ENCODE measurements at regions not wholly inside any gene's neighbourhood (a gene's known extent, or its start where the extent isn't known, plus 50 kb on each side); places are given as distances from the start of the nearest gene placed in this dataset.

- H3K9ac ChIP-seq (ENCODE audit: low read depth, low read length): no peak overlapping the region
- H3K36me3 ChIP-seq (ENCODE audit: insufficient read depth, low read length): no peaks in the 10 kb centered on the region
- H3K4me2 ChIP-seq (ENCODE audit: low read length): no peak overlapping the region
- no peak overlapping the region for H3K4me3 ChIP-seq (ENCODE audit: low read length)
- no peaks in the 10 kb centered on the region for H3K27me3 ChIP-seq (ENCODE audit: control insufficient read depth, insufficient read depth, low read length)
- no peaks in the 10 kb centered on the region for H3K9me3 ChIP-seq (replicated peaks; ENCODE audit: low read length)
- no peaks in the 10 kb centered on the region for H3K4me1 ChIP-seq (ENCODE audit: control insufficient read depth, insufficient read depth, low read length)
Observed at GRCh38 chr2:172204762-172205161, 102.1 kb upstream of the DLX2 start.

GRCh38 chr2:172205292-172205691, 102.6 kb upstream of the DLX2 start:
- H3K9me3 ChIP-seq (replicated peaks; ENCODE audit: low read length): no peaks in the 10 kb centered on the region
- H3K4me2 ChIP-seq (ENCODE audit: low read length): no peak overlapping the region
- H3K4me1 ChIP-seq (ENCODE audit: control insufficient read depth, insufficient read depth, low read length): no peaks in the 10 kb centered on the region
- no peaks in the 10 kb centered on the region for H3K27me3 ChIP-seq (ENCODE audit: control insufficient read depth, insufficient read depth, low read length)
- no peaks in the 10 kb centered on the region for H3K36me3 ChIP-seq (ENCODE audit: insufficient read depth, low read length)
- no peak overlapping the region for H3K9ac ChIP-seq (ENCODE audit: low read depth, low read length)
- H3K4me3 ChIP-seq (ENCODE audit: low read length): no peak overlapping the region

- no peak overlapping the region for H3K4me3 ChIP-seq (ENCODE audit: low read length)
- no peaks in the 10 kb centered on the region for H3K27me3 ChIP-seq (ENCODE audit: control insufficient read depth, insufficient read depth, low read length)
- H3K36me3 ChIP-seq (ENCODE audit: insufficient read depth, low read length): no peaks in the 10 kb centered on the region
- H3K9me3 ChIP-seq (replicated peaks; ENCODE audit: low read length): no peaks in the 10 kb centered on the region
- no peak overlapping the region for H3K4me2 ChIP-seq (ENCODE audit: low read length)
- H3K9ac ChIP-seq (ENCODE audit: low read depth, low read length): no peak overlapping the region
- no peaks in the 10 kb centered on the region for H3K4me1 ChIP-seq (ENCODE audit: control insufficient read depth, insufficient read depth, low read length)
Observed at GRCh38 chr2:172207911-172208310, 105.2 kb upstream of the DLX2 start.

- no peak overlapping the region for H3K4me3 ChIP-seq (ENCODE audit: low read length)
- no peaks in the 10 kb centered on the region for H3K9me3 ChIP-seq (replicated peaks; ENCODE audit: low read length)
- no peaks in the 10 kb centered on the region for H3K4me1 ChIP-seq (ENCODE audit: control insufficient read depth, insufficient read depth, low read length)
- no peak overlapping the region for H3K9ac ChIP-seq (ENCODE audit: low read depth, low read length)
- no peak overlapping the region for H3K4me2 ChIP-seq (ENCODE audit: low read length)
- no peaks in the 10 kb centered on the region for H3K27me3 ChIP-seq (ENCODE audit: control insufficient read depth, insufficient read depth, low read length)
- no peaks in the 10 kb centered on the region for H3K36me3 ChIP-seq (ENCODE audit: insufficient read depth, low read length)
Observed at GRCh38 chr2:172208791-172209325, 106.2 kb upstream of the DLX2 start.

GRCh38 chr2:172210599-172210998, 107.9 kb upstream of the DLX2 start:
- Histone ChIP-seq H3K36me3 (ENCODE audit: insufficient read depth, low read length) (no peaks in the 10 kb centered on the region), H3K4me3 (ENCODE audit: low read length) (no peak overlapping the region), H3K9me3 (replicated peaks; ENCODE audit: low read length) (no peaks in the 10 kb centered on the region), H3K27me3 (ENCODE audit: control insufficient read depth, insufficient read depth, low read length) (no peaks in the 10 kb centered on the region), H3K9ac (ENCODE audit: low read depth, low read length) (no peak overlapping the region), H3K4me1 (ENCODE audit: control insufficient read depth, insufficient read depth, low read length) (no peaks in the 10 kb centered on the region), H3K4me2 (ENCODE audit: low read length) (no peak overlapping the region)

- Histone ChIP-seq H3K9ac (ENCODE audit: low read depth, low read length) (no peak overlapping the region), H3K9me3 (replicated peaks; ENCODE audit: low read length) (no peaks in the 10 kb centered on the region), H3K4me2 (ENCODE audit: low read length) (no peak overlapping the region), H3K27me3 (ENCODE audit: control insufficient read depth, insufficient read depth, low read length) (no peaks in the 10 kb centered on the region), H3K4me1 (ENCODE audit: control insufficient read depth, insufficient read depth, low read length) (no peaks in the 10 kb centered on the region), H3K36me3 (ENCODE audit: insufficient read depth, low read length) (no peaks in the 10 kb centered on the region), H3K4me3 (ENCODE audit: low read length) (no peak overlapping the region)
Observed at GRCh38 chr2:172211512-172211911, 108.8 kb upstream of the DLX2 start.

GRCh38 chr2:172213116-172213860, 110.6 kb upstream of the DLX2 start:
- Histone ChIP-seq H3K9ac (ENCODE audit: low read depth, low read length) (no peak overlapping the region), H3K4me1 (ENCODE audit: control insufficient read depth, insufficient read depth, low read length) (no peaks in the 10 kb centered on the region), H3K36me3 (ENCODE audit: insufficient read depth, low read length) (no peaks in the 10 kb centered on the region)

GRCh38 chr2:172214252-172214651, 111.6 kb upstream of the DLX2 start:
- Histone ChIP-seq H3K27me3 (ENCODE audit: control insufficient read depth, insufficient read depth, low read length) (no peaks in the 10 kb centered on the region), H3K4me2 (ENCODE audit: low read length) (no peak overlapping the region), H3K36me3 (ENCODE audit: insufficient read depth, low read length) (no peaks in the 10 kb centered on the region), H3K9me3 (replicated peaks; ENCODE audit: low read length) (no peaks in the 10 kb centered on the region), H3K4me3 (ENCODE audit: low read length) (no peak overlapping the region), H3K4me1 (ENCODE audit: control insufficient read depth, insufficient read depth, low read length) (no peaks in the 10 kb centered on the region), H3K9ac (ENCODE audit: low read depth, low read length) (no peak overlapping the region)

More at GRCh38 chr2:172213116-172213860, 110.6 kb upstream of the DLX2 start:
- Histone ChIP-seq H3K9me3 (replicated peaks; ENCODE audit: low read length) (no peaks in the 10 kb centered on the region), H3K27me3 (ENCODE audit: control insufficient read depth, insufficient read depth, low read length) (no peaks in the 10 kb centered on the region), H3K4me2 (ENCODE audit: low read length) (no peak overlapping the region), H3K4me3 (ENCODE audit: low read length) (no peak overlapping the region)

GRCh38 chr2:172215172-172215935, 112.7 kb upstream of the DLX2 start:
- H3K27me3 ChIP-seq (ENCODE audit: control insufficient read depth, insufficient read depth, low read length): no peaks in the 10 kb centered on the region
- H3K4me1 ChIP-seq (ENCODE audit: control insufficient read depth, insufficient read depth, low read length): no peaks in the 10 kb centered on the region
- no peaks in the 10 kb centered on the region for H3K9me3 ChIP-seq (replicated peaks; ENCODE audit: low read length)
- H3K36me3 ChIP-seq (ENCODE audit: insufficient read depth, low read length): no peaks in the 10 kb centered on the region
- H3K4me2 ChIP-seq (ENCODE audit: low read length): no peak overlapping the region
- H3K4me3 ChIP-seq (ENCODE audit: low read length): no peak overlapping the region
- no peak overlapping the region for H3K9ac ChIP-seq (ENCODE audit: low read depth, low read length)

- Histone ChIP-seq H3K4me2 (ENCODE audit: low read length) (no peak overlapping the region), H3K27me3 (ENCODE audit: control insufficient read depth, insufficient read depth, low read length) (no peaks in the 10 kb centered on the region), H3K9ac (ENCODE audit: low read depth, low read length) (no peak overlapping the region), H3K36me3 (ENCODE audit: insufficient read depth, low read length) (no peaks in the 10 kb centered on the region), H3K4me1 (ENCODE audit: control insufficient read depth, insufficient read depth, low read length) (no peaks in the 10 kb centered on the region), H3K9me3 (replicated peaks; ENCODE audit: low read length) (no peaks in the 10 kb centered on the region), H3K4me3 (ENCODE audit: low read length) (no peak overlapping the region)
Observed at GRCh38 chr2:172215936-172216335, 113.2 kb upstream of the DLX2 start.

GRCh38 chr2:172216477-172216876, 113.8 kb upstream of the DLX2 start:
- Histone ChIP-seq H3K4me2 (ENCODE audit: low read length) (no peak overlapping the region), H3K4me3 (ENCODE audit: low read length) (no peak overlapping the region), H3K9ac (ENCODE audit: low read depth, low read length) (no peak overlapping the region), H3K4me1 (ENCODE audit: control insufficient read depth, insufficient read depth, low read length) (no peaks in the 10 kb centered on the region), H3K27me3 (ENCODE audit: control insufficient read depth, insufficient read depth, low read length) (no peaks in the 10 kb centered on the region), H3K36me3 (ENCODE audit: insufficient read depth, low read length) (no peaks in the 10 kb centered on the region), H3K9me3 (replicated peaks; ENCODE audit: low read length) (no peaks in the 10 kb centered on the region)

Data from skeletal muscle satellite cell (primary cell).